ES-I3 (cell line): ENCODE measurements at regions not wholly inside any gene's neighbourhood (a gene's known extent, or its start where the extent isn't known, plus 50 kb on each side); places are given as distances from the start of the nearest gene placed in this dataset.

Experiments used
- H3K36me3 ChIP-seq: 2 replicates; pipeline ENCODE4 v1.6.1; 2013; ENCODE audit warnings: mild to moderate bottlenecking, low read length, control low read depth, moderate library complexity; ENCODE audit not compliant: insufficient read depth
- H3K4me1 ChIP-seq: 2 replicates; pipeline ENCODE4 v1.6.1; 2013; ENCODE audit warnings: mild to moderate bottlenecking, control low read depth, low read length; ENCODE audit not compliant: insufficient read depth
- H3K9ac ChIP-seq: 2 replicates; pipeline ENCODE4 v1.6.1; 2013; ENCODE audit warnings: low read depth, mild to moderate bottlenecking, low read length, moderate library complexity
- H3K9me3 ChIP-seq: 2 replicates; pipeline ENCODE4 v1.6.1; 2013; ENCODE audit warnings: mild to moderate bottlenecking, low read length, moderate library complexity; ENCODE audit not compliant: control insufficient read depth, insufficient read depth

DNA sequence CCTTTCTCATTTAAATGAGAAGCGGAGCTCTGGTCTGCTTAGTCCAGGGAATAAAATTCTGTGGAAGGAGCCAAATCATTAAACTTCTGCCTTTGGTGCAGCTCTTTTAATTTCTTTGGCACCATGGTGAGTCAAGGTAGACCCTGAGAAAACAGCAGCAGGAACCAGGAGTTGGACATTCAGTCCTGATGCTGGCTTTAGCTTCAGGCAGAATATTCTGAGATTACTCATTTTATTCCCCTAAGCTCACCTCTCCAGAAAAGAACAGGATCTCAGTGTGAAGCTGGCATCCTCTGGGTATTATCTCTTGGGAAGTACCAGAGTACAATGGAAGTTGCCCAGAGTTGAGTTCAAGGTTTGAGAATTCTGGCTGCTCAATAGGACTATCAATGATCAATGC lies 211.6 kb upstream of the NRP1 start:
- Histone ChIP-seq H3K36me3 (no peaks in the 10 kb centered on the region), H3K9ac (no peak overlapping the region), H3K4me1 (peaks cover 6% of the 10 kb centered on the region; the same call in 1 of the 2 replicates), H3K9me3 (0 out of 2 replicates have a peak, but pooled peaks cover 3% of the 10 kb centered on the region)

GRCh38 chr10:33542752-33543505 lies 208.5 kb upstream of the NRP1 start:
- H3K4me1 ChIP-seq: peaks cover 6% of the 10 kb centered on the region; the same call in 1 of the 2 replicates
- peaks cover 3% of the 10 kb centered on the region; the same call in 1 of the 2 replicates for H3K9me3 ChIP-seq
- no peak overlapping the region for H3K9ac ChIP-seq
- H3K36me3 ChIP-seq: no peaks in the 10 kb centered on the region

- H3K4me1 ChIP-seq: peaks cover 13% of the 10 kb centered on the region
- H3K9ac ChIP-seq: no peak overlapping the region
- peaks cover 3% of the 10 kb centered on the region; the same call in 1 of the 2 replicates for H3K9me3 ChIP-seq
- H3K36me3 ChIP-seq: no peaks in the 10 kb centered on the region
Measured at GRCh38 chr10:33539116-33539515, 204.6 kb upstream of the NRP1 start.

DNA sequence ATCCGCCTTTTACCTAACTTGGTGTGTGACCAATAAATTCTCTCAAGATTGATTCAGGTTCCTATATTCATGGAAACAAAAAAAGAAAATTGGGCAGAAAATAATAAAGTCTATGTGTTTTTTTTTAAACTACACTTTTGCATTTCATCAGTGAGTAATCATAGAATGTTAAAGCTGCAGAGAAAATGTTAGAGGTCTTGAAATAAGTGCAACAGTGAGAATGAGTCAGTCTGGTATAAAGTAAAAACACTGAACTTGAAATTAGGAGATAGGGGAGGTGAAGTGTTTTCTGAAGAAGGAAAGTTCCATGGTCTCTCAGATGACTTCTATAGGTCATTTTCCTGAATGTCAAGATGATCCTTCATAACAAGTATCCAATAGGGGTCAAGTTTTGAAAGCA lies 202.6 kb upstream of the NRP1 start:
- Histone ChIP-seq H3K9me3 (peaks cover 3% of the 10 kb centered on the region; the same call in 1 of the 2 replicates), H3K36me3 (no peaks in the 10 kb centered on the region), H3K9ac (no peak overlapping the region), H3K4me1 (peaks cover 15% of the 10 kb centered on the region)

DNA sequence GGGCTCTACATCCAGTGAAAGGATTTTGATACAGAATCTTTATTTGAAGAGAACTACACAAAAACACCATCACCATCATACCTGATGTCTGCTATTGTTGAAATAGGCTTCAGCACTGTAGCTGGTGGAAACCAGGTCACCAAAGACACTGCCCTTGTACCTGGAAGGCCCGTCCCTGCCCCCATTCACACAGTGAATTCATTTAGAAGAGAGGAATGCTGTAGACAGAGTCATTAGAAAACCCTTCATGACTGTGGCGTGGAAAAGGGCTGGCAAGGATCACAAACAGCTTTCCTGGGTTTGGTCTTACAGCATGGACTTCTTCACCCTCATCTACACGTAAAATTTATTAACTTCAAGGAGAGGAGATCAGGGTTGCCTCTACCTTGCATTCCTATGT lies 202.0 kb upstream of the NRP1 start:
- H3K36me3 ChIP-seq: no peaks in the 10 kb centered on the region
- no peak overlapping the region for H3K9ac ChIP-seq
- peaks cover 3% of the 10 kb centered on the region; the same call in 1 of the 2 replicates for H3K9me3 ChIP-seq
- peaks cover 11% of the 10 kb centered on the region for H3K4me1 ChIP-seq

DNA sequence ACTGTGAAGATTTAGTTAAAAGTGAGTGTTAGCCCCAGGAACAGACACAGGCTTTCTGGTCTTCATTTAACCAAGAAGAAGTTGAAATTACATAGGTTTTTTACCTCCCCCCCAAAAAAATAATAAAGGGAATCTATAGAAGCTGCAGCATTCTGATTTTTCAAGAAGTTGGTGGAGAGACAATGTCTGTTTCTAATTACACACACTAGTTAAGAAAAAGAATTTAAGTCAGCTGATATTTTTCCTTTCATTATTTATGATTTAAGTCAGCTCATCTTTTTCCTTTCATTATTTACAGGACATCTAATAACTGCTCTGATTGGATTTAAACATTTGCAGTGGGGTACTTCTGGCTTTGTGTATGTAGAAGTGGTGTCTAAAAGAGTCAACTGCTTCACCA lies 201.4 kb upstream of the NRP1 start:
- Histone ChIP-seq H3K9ac (no peak overlapping the region), H3K36me3 (no peaks in the 10 kb centered on the region), H3K9me3 (peaks cover 3% of the 10 kb centered on the region; the same call in 1 of the 2 replicates), H3K4me1 (peaks cover 11% of the 10 kb centered on the region)

DNA sequence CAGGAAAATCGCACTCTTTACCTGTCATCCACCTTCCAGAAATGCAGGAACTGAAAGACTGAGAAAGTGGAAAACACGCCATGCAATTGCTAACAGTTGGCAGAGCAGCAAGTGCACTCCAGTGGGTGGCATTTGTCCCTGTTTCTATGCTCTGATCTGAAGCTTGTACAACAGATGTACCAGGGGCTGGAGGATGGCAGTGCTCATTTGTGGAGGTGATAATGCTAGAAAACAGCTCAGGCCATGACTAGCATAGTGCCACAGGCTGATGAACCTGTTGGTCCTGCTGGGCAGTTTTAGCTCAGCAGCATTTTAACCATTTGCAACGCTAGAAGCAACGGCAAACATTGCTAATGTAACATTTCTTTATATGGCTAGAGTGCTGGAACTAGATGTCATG lies 199.9 kb upstream of the NRP1 start:
- Histone ChIP-seq H3K36me3 (no peaks in the 10 kb centered on the region), H3K9ac (no peak overlapping the region), H3K4me1 (peaks cover 11% of the 10 kb centered on the region), H3K9me3 (no peaks in the 10 kb centered on the region)

GRCh38 chr10:33533612-33534011 lies 199.1 kb upstream of the NRP1 start:
- H3K36me3 ChIP-seq: no peaks in the 10 kb centered on the region
- no peaks in the 10 kb centered on the region for H3K9me3 ChIP-seq
- H3K4me1 ChIP-seq: peaks cover 11% of the 10 kb centered on the region
- H3K9ac ChIP-seq: no peak overlapping the region

- Histone ChIP-seq H3K36me3 (no peaks in the 10 kb centered on the region), H3K9ac (no peak overlapping the region), H3K9me3 (no peaks in the 10 kb centered on the region), H3K4me1 (peaks cover 11% of the 10 kb centered on the region)
Measured at GRCh38 chr10:33532901-33533300, 198.4 kb upstream of the NRP1 start.

- Histone ChIP-seq H3K9ac (no peak overlapping the region), H3K36me3 (no peaks in the 10 kb centered on the region)
Measured at GRCh38 chr10:33529234-33529633, 194.8 kb upstream of the NRP1 start.

GRCh38 chr10:33524966-33525365 lies 190.5 kb upstream of the NRP1 start:
- H3K9ac ChIP-seq: no peak overlapping the region
- H3K36me3 ChIP-seq: no peaks in the 10 kb centered on the region
- H3K9me3 ChIP-seq: no peaks in the 10 kb centered on the region
- H3K4me1 ChIP-seq: peaks cover 1% of the 10 kb centered on the region; the same call in 1 of the 2 replicates

More at GRCh38 chr10:33529234-33529633, 194.8 kb upstream of the NRP1 start:
- H3K9me3 ChIP-seq: no peaks in the 10 kb centered on the region
- H3K4me1 ChIP-seq: peaks cover 4% of the 10 kb centered on the region; the same call in 1 of the 2 replicates

GRCh38 chr10:33524041-33524440 lies 189.6 kb upstream of the NRP1 start:
- no peaks in the 10 kb centered on the region for H3K9me3 ChIP-seq
- H3K9ac ChIP-seq: no peak overlapping the region
- peaks cover 8% of the 10 kb centered on the region for H3K4me1 ChIP-seq
- no peaks in the 10 kb centered on the region for H3K36me3 ChIP-seq

GRCh38 chr10:33523236-33523792 lies 188.8 kb upstream of the NRP1 start:
- Histone ChIP-seq H3K9ac (no peak overlapping the region), H3K4me1 (peaks cover 14% of the 10 kb centered on the region), H3K9me3 (no peaks in the 10 kb centered on the region), H3K36me3 (no peaks in the 10 kb centered on the region)

DNA sequence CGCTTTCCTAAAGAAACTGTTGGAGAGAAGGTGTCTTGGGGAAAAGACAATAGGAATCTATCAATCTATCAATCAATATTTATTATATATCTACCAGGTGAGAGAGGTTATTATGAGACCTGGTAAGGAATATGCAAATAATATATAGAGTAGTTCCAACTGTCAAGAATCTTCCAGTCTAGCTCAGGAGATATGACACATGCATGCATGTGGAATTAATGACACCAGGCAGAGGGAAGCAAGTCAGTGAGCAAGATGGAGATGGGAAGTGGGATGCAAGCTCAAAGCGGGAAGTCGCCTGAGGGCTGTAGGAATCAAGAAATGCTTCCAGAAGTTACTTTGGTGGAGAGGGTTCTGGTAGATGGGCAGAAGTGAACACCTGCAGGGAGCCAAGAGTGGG lies 187.4 kb upstream of the NRP1 start:
- no peaks in the 10 kb centered on the region for H3K36me3 ChIP-seq
- no peaks in the 10 kb centered on the region for H3K9me3 ChIP-seq
- H3K4me1 ChIP-seq: peaks cover 14% of the 10 kb centered on the region
- H3K9ac ChIP-seq: no peak overlapping the region

- Histone ChIP-seq H3K9ac (no peak overlapping the region), H3K4me1 (peaks cover 14% of the 10 kb centered on the region), H3K36me3 (no peaks in the 10 kb centered on the region), H3K9me3 (no peaks in the 10 kb centered on the region)
Measured at GRCh38 chr10:33521062-33521461, 186.6 kb upstream of the NRP1 start.
